Mammary epithelial cell (primary cell): ENCODE measurements at regions not wholly inside any gene's neighbourhood (a gene's known extent, or its start where the extent isn't known, plus 50 kb on each side); places are given as distances from the start of the nearest gene placed in this dataset.

ENCODE experiments used
- CTCF ChIP-seq, 2 donors: IDR thresholded peaks in 1 of 2; conservative IDR thresholded peaks in 1 of 2; 2 replicates each; pipeline ENCODE4 v1.5.1; 2011 to 2012; ENCODE audit warnings: inconsistent platforms in 2 of 2, low read length in 2 of 2, mild to moderate bottlenecking in 2 of 2, control low read depth in 1 of 2, low read depth in 1 of 2; ENCODE audit not compliant: insufficient read depth in 1 of 2; ENCODE audit errors: extremely low read depth in 1 of 2
- EZH2 ChIP-seq: IDR thresholded peaks from 2 replicates; pipeline ENCODE4 v1.6.1; 2012; ENCODE audit warnings: low read length, inconsistent platforms, borderline replicate concordance

- TF ChIP-seq CTCF (conservative IDR thresholded peaks at IDR 0.05 in 1 of 2, IDR thresholded peaks at IDR 0.05 in 1 of 2; ENCODE audit: extremely low read depth in 1 of 2, insufficient read depth in 1 of 2, low read depth in 1 of 2, low read length in 2 of 2) (no peak), EZH2 (no peak)
Measured at GRCh38 chr6:68069921-68070710, 565.0 kb upstream of the ADGRB3 start.
